AML-193 (cell line): ENCODE measurements at regions not wholly inside any gene's neighbourhood (a gene's known extent, or its start where the extent isn't known, plus 50 kb on each side); places are given as distances from the start of the nearest gene placed in this dataset.

Experiments used
- DNase-seq, 2 experiments: peaks; one replicate each; lab custom pipeline; 2025; lab: John Stamatoyannopoulos, UW

DNA sequence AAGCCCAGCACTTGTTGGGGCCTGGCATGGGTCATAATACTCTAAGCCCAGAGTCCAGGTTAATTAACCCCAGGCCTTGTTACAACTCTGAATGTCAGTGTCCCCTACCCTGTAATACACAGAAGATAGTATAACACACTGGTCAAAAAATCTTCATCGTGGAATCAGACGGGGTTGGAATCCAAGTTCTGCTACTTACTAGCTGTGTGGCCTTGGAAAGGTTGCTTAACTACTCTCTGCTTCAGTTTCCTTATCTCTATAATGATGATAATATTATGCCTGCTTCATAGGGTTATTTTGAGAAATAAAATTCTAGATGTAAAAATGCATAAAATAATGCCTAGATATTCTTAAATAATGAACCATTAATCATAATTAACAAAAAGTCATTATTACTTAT is 77.8 kb upstream of the CTTNBP2NL start:
- no peak for DNase-seq

DNA sequence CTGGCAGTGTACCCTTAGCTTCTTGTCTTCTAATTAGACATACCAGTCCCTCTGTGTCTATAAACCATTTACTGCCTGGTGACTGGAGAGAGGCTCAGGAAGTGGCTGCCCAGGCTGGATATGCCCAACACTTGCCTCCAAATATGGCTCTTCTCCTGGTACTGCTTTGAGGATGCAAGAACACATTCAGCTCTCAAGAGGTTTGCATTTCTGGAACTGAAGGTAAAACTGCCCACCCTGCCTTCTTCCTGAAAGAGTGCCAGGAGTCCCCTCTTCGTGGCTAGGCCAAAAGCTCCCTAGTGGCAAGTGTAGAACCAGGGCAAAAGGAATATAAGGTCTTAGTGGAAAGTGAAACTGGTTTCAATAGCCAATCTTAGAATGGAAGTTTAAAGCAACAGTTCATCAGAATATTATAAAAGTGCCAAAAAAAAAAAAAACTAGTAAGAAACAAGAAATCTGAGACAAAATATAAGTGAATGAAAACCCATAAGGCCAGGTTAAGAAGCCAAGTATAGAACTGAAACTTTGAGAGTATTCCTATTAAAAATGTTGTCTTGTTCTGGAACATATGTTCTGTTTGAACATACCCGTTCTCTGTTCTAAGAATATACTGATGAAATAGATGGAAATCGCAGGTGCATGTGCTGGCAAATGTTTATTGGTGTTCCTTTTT is 77.2 kb upstream of the CTTNBP2NL start:
- DNase-seq: no peak

DNA sequence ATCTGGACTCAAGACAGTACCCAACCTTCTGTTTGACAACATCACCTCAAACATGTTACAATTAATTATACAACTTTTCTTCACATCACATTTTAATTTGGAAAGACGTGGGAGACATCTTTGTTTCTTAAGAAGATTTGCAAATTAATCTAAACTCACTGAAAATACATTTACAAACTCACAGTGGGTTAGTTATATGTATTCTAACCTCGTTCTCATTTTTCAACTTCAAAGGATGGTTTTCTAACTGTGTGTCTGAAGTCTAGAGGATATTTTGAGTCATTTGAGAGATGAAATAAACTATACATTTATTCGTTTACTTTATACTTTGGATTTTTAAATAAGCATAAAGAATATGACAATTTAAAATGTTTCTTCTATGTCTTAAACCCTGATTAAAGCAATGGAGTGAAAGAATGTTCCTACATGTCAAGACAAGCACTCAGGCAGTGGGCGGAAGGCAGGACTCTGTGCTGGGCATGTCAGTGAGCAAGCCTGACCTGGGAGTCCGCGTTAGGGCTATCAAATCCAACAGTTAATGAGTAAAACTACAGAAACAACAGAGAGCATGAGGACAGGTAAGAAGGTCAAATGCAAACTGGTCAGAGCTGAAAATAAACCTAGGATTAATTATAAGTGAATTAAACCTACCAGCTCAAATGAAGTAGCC is 76.5 kb upstream of the CTTNBP2NL start:
- no peak for DNase-seq

DNA sequence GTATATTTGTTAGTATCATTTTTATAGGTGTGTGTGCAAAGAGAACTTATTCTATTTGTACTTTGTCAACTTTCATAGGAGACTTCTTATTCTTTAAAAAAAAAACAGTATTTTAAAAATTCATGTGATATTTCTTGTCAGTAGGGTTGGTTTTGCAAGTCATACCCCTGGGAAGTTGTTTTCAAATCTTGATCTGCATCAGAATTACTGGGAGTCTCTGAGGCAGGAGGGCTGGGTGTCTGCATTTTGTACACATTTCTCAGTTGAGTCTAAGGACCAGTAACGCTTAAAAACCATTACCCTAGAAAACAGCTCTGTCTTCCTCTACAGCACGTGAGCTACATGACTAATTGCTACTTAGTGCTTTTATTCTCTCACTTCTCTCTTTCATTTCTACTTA is 76.0 kb upstream of the CTTNBP2NL start:
- DNase-seq: no peak

DNA sequence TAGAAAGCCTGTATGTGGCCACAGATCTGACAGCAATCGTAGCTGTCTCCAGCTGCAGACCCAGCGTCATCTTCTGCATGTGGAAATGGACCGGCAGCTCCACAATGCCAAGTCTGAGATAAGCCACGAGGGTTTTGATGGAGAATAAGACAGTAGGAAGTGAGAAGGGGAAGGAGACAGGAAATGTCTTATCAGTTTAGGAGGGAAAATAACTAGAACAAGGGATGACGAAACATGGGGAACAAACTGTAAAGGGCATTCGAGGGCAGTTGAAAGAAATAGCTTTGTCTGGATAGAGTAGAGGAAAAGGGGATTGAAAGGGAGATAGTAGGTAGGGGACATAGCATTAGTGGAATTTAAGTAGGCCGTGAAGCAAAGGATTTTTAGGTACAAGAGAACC is 74.0 kb upstream of the CTTNBP2NL start:
- DNase-seq: no peak

DNA sequence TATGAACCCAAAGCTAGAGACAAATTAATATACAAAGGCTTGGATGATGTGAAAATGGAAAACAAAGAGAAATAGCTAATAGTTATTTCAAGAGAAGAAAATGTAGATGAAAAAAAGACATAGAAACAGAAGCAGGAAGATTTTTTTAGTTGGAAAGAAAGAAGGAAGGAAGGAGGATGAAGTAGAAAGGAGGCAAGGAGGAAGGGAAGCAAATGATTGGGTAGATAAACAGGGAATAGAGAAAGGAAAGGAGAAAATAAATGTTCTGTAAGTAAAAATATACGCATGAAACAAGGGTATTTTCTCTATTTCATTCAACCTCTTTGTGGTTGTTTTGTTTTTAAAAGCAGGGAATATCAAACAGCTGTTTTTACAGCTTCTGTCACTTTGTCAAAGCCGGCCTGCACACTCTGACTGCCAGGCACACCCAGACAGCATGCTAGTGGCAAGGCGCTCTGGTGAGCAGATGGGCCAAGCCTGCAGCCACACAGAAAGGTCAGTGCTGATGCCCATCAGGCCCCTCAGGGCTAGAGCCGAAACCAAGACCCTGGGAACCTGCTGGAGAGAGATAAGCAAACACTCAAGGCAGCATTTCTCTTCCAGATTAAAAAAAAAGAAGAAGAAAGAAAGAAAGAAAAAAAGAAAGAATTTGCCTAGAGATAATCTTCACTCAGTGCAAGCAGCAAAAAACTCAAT is 72.9 kb upstream of the CTTNBP2NL start:
- no peak for DNase-seq

DNA sequence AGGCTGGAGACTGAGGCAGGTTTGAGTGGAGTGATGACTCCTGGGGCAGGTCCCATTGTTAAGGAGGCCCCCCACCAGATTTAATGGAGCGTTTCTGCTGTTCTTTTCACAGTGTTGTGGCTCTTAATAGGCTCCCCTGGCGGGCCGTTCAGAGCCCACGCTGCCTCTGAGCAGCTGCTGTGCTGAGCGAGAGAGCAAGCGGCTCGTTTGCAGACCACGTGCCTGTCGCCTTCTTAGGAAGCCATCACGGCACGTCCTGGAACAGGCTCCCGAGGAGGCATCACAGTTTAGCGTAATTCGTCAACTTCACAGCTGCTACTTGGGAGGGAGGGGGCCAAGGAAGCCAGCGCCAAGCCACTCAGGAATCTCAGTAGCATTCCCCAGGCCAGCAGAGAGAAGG is 70.5 kb upstream of the CTTNBP2NL start:
- no peak for DNase-seq

DNA sequence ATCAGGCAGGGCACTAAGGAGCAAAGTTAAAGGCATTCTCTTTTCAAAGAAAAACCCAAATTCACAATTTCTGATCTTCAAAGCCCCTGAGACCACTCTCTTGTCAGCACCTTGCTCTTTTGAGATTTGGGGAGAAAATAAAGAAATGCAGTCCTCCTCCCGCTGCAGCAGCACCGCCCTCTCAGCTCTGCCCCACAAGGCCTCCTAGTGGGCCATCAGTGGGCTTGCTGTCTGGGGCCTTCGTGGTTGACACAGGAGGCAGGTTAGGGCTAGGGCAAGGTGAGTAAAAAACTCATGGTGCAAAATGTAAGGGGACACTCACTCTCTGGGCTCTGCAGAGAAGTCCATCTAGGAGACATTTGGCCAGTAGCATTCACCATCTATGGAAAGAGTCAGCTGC is 67.4 kb upstream of the CTTNBP2NL start:
- DNase-seq: no peak

DNA sequence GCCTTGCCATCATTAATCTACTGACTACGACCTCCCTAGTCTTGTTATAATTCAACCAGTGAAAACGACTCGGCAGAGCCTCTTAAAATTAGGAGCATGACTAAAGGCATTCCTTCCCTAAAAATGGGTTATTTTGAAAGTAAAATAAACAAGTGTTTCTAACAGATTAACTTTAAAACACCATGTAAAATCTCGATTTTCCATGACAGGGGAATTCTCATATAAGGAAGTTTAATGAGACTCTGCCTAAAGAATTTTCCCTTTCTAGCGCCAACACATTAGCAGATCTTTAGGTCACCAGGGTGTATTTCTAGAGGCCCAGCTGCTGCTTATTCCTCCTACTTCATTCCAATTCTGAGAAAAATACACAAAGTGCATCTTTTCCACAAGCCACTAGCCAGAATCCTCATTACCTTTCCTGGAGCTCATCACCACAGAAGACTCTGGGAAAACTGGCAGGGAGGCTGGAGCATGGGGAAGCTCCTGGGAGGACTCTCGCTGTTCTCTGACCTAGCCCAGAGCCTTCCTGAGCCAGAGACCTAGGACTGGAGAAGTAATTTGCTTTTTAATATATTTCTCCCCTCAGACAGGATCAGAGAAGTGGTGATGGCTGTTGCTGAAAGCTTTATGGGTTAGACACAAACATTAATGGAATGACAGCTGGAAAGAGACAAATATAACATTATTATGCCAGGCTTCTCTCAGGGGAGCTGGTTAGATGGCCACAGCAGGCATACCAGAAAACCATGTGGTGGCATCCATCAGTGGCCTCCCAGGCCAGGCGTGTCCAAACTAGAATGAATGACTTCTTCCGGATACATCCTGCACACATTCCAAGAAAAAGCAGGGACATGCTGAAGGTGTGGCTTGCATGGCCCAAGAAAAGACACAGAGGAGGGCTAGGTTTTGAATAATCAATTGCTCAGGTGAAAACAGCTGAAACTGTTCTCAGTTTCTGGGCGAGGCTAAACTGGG is 63.6 kb upstream of the CTTNBP2NL start:
- no peak for DNase-seq

DNA sequence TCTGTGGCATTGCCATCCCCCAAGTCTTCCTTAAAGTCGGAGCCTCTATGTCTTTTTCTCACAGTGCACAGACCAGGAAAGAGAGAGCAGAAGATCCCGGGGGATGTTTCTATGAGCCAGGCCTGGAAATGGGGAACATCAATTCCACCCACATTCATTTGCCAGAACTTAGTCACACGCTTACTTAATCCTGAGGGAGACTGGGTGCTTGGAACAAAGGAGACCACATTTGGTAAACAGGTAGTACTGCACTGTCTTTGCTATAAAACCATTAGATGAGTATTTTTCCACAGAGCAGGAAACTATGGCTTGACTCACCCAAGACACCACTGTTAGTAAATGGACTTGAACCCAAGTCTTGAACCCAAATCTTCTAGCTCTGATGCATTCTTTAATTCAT is 60.7 kb upstream of the CTTNBP2NL start:
- DNase-seq: no peak

DNA sequence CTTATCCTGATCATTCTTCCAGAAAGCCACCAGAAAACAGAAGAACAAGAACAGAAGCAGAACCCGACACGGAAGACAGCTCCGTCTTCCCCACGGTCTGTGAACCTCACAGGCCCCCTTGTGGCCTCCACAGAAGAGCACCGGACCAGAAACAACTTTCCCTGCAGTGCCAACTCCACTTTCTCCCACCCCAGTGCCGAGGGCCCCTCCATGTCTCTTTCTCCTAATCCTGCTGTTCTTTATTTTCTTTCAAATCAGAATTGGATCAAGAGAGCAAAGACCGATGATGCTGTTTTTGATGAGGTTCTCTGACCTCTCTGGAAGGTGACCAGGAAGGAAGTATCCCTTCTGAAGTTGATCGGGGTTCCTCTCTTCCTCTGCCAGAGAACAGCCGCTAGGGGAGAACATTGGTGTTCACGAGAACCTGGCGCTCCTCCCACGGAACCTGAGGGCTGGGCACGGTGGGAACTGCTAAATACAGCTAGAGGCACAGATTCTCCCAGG is 58.9 kb upstream of the CTTNBP2NL start:
- DNase-seq: peak; percentile 12 to 16

DNA sequence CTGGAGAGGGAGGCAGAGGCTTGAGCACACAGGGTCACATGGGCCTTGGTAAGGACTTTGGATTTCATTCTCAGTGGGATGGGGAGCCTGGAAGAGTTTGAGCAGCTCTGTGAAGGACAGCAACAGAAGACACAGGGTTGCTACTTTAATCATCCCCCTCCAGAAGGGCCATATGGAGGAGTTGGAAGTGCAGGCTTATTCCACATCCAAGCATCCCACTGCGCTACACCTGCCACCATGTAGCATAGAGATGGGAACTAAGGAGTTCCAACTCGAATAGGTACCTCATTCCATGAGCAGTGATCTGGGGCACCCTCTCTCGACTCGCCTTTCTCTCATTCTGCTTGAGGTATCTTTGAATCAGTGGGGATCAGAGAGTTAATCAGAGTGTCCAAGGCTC is 54.0 kb upstream of the CTTNBP2NL start:
- DNase-seq: no peak

DNA sequence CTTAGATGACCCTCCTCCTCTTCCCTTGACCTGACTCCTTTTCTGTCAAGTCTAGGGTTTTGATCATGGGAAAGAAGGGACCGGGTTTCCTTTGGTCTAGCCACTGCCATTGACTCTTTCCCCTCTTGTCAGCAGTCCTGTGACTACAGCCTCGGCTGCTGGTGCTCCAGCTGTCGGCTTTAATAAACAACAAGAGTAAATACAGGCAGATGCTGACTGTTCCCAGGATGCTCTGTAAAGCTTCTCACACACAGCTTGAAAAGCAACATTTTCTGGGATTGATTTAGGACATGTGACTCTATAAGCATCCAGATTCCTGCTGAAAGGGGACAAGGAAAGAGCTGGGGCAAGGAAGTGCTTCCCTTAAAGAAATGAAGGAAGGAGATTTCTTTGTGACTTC is 53.5 kb upstream of the CTTNBP2NL start:
- DNase-seq: no peak

DNA sequence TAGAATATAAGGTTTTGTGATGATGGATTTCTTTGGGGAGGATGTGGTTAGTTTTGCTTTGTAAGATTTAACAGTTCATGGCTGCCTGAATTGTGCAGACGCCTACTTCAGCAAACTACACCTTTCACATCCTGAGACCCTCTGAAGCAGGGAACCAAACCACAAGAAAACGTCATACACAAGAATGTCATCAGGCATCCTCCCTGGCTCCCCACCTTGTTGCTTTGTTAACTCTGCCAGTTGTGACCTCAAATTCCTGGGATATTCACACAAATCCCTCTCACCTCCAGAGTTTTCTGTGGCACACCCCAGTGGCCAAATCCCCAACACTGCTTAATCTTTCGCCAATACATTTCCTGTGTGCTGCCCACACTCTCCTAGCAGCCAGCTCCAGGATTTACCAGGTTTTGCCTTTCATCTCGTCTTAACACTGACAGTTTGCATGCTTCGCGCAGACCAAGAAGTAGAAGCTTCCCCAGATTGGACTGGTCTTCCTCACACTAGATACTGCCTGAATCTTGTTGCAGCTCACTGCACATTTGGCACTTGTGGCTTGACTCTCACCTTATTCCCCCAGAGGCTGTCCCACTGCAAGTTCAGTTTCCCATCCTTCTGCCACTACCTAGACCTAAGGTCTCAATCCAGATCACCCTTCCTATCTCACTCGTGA is 51.1 kb upstream of the CTTNBP2NL start:
- DNase-seq: no peak
